OCI-LY1 (cell line): ENCODE measurements at regions not wholly inside any gene's neighbourhood (a gene's known extent, or its start where the extent isn't known, plus 50 kb on each side); places are given as distances from the start of the nearest gene placed in this dataset.

Source experiments
- H2AFZ ChIP-seq: fragments of 200-600 bp; sonication (generic), shearing (Covaris generic); 2 replicates; pipeline ENCODE4 v1.6.0; 2014; ENCODE audit warnings: antibody characterized with exemption, mild to moderate bottlenecking, low read length
- H3F3A ChIP-seq: fragments of 200-600 bp; sonication (generic), shearing (Covaris generic); 2 replicates; pipeline ENCODE4 v1.6.0; 2014; ENCODE audit warnings: mild to moderate bottlenecking, antibody characterized with exemption, low read length, moderate library complexity; ENCODE audit not compliant: insufficient read depth
- H3K27ac ChIP-seq: fragments of 200-600 bp; sonication (generic); 2 replicates; pipeline ENCODE4 v1.5.1; 2014; ENCODE audit warnings: low read length, mixed run types, mild to moderate bottlenecking, low read depth; ENCODE audit not compliant: poor library complexity, severe bottlenecking
- H3K27me3 ChIP-seq: fragments of 200-600 bp; sonication (generic); 2 replicates; pipeline ENCODE4 v1.6.0; 2014; ENCODE audit warnings: antibody characterized with exemption, mild to moderate bottlenecking, low read length, moderate library complexity; ENCODE audit not compliant: insufficient read depth
- H3K36me3 ChIP-seq: fragments of 200-600 bp; sonication (generic); 2 replicates; pipeline ENCODE4 v1.6.1; 2014; ENCODE audit warnings: mild to moderate bottlenecking, antibody characterized with exemption, low read length, moderate library complexity, mixed read lengths; ENCODE audit not compliant: insufficient read depth
- H3K4me1 ChIP-seq: fragments of 200-600 bp; sonication (generic); 2 replicates; pipeline ENCODE4 v1.5.1; 2014; ENCODE audit warnings: mild to moderate bottlenecking, low read length, moderate library complexity; ENCODE audit not compliant: insufficient read depth, severe bottlenecking
- H3K4me2 ChIP-seq: fragments of 200-600 bp; sonication (generic), shearing (Covaris generic); 2 replicates; pipeline ENCODE4 v1.6.1; 2014; ENCODE audit warnings: low read length
- H3K4me3 ChIP-seq: fragments of 200-600 bp; sonication (generic); 2 replicates; pipeline ENCODE4 v1.5.1; 2014; ENCODE audit warnings: low read length, low read depth, mild to moderate bottlenecking, mixed read lengths; ENCODE audit not compliant: poor library complexity, severe bottlenecking
- H3K79me2 ChIP-seq: fragments of 200-600 bp; shearing (Covaris generic); 2 replicates; pipeline ENCODE4 v1.6.1; 2016; ENCODE audit warnings: mixed run types, low read length, mixed read lengths; ENCODE audit not compliant: insufficient read depth
- H3K9ac ChIP-seq: fragments of 200-600 bp; sonication (generic), shearing (Covaris generic); 2 replicates; pipeline ENCODE4 v1.6.1; 2014; ENCODE audit warnings: mild to moderate bottlenecking, low read length, mixed read lengths
- H3K9me2 ChIP-seq: fragments of 200-600 bp; sonication (generic), shearing (Covaris generic); 2 replicates; pipeline ENCODE4 v1.6.1; 2014; ENCODE audit warnings: low read depth, mild to moderate bottlenecking, low read length, mixed read lengths
- H3K9me3 ChIP-seq: fragments of 200-600 bp; shearing (Covaris generic); 2 replicates; pipeline ENCODE4 v1.6.1; 2014; ENCODE audit warnings: low read length, mixed read lengths
- H4K20me1 ChIP-seq: fragments of 200-600 bp; sonication (generic), shearing (Covaris generic); 2 replicates; pipeline ENCODE4 v1.6.0; 2016; ENCODE audit warnings: mild to moderate bottlenecking, low read length; ENCODE audit not compliant: insufficient read depth
- CTCF ChIP-seq: fragments of 200-600 bp; sonication (generic), shearing (Covaris generic); IDR thresholded peaks from 2 replicates; pipeline ENCODE4 v1.5.1; 2017; ENCODE audit warnings: mild to moderate bottlenecking, antibody characterized with exemption, low read length, moderate library complexity, mixed read lengths
- EZH2 ChIP-seq: fragments of 200-600 bp; sonication (generic), shearing (Covaris generic); IDR thresholded peaks from 2 replicates; pipeline ENCODE4 v1.8.0; 2017; ENCODE audit warnings: borderline replicate concordance, mixed run types, mild to moderate bottlenecking, antibody characterized with exemption, low read length, moderate library complexity, mixed read lengths

- Histone ChIP-seq H3K4me3 (no peak overlapping the region), H3K9me3 (no peaks in the 10 kb centered on the region), H2AFZ (no peak overlapping the region), H3K9ac (no peak overlapping the region), H3K27ac (no peak overlapping the region), H3K36me3 (no peaks in the 10 kb centered on the region), H4K20me1 (no peaks in the 10 kb centered on the region), H3K4me2 (no peak overlapping the region), H3K9me2 (no peaks in the 10 kb centered on the region), H3K27me3 (no peaks in the 10 kb centered on the region), H3K79me2 (no peaks in the 10 kb centered on the region), H3K4me1 (no peaks in the 10 kb centered on the region), H3F3A (no peaks in the 10 kb centered on the region)
- no peak for TF ChIP-seq CTCF
- no peak for TF ChIP-seq EZH2
Measured at GRCh38 chr4:144556636-144557035, 89.3 kb upstream of the HHIP start.

GRCh38 chr4:144557404-144557803, 88.6 kb upstream of the HHIP start:
- H3K27ac ChIP-seq, result no peak overlapping the region

GRCh38 chr4:144562019-144562705, 83.8 kb upstream of the HHIP start:
- Histone ChIP-seq H3K9ac (no peak overlapping the region), H3K36me3 (no peaks in the 10 kb centered on the region), H3K27ac (no peak overlapping the region), H3F3A (no peaks in the 10 kb centered on the region), H2AFZ (no peak overlapping the region), H3K9me2 (no peaks in the 10 kb centered on the region), H4K20me1 (no peaks in the 10 kb centered on the region), H3K4me1 (no peaks in the 10 kb centered on the region), H3K4me3 (no peak overlapping the region), H3K4me2 (no peak overlapping the region), H3K9me3 (no peaks in the 10 kb centered on the region), H3K27me3 (no peaks in the 10 kb centered on the region), H3K79me2 (no peaks in the 10 kb centered on the region)
- TF ChIP-seq EZH2 (no peak), CTCF (no peak)

More at GRCh38 chr4:144557404-144557803, 88.6 kb upstream of the HHIP start:
- Histone ChIP-seq H3K36me3 (no peaks in the 10 kb centered on the region), H3K4me3 (no peak overlapping the region), H3K9me3 (no peaks in the 10 kb centered on the region), H3F3A (no peaks in the 10 kb centered on the region), H3K79me2 (no peaks in the 10 kb centered on the region), H3K9ac (no peak overlapping the region), H2AFZ (no peak overlapping the region), H3K27me3 (no peaks in the 10 kb centered on the region), H4K20me1 (no peaks in the 10 kb centered on the region), H3K9me2 (no peaks in the 10 kb centered on the region), H3K4me2 (no peak overlapping the region), H3K4me1 (no peaks in the 10 kb centered on the region)
- TF ChIP-seq EZH2, result no peak
- no peak for TF ChIP-seq CTCF
